ENCODE measurements at regions not wholly inside any gene's neighbourhood (a gene's known extent, or its start where the extent isn't known, plus 50 kb on each side); places are given as distances from the start of the nearest gene placed in this dataset.

GRCh38 chrX:98379134-98379533, 1495.4 kb downstream of the RPA4 start:
- TF ChIP-seq POLR2A (IDR thresholded peaks at IDR 0.05; ENCODE audit: low read depth, low read length) (no peak), EZH2 (IDR thresholded peaks at IDR 0.05; ENCODE audit: borderline replicate concordance, low read depth, low read length, severe bottlenecking) (no peak), POLR2AphosphoS5 (IDR thresholded peaks at IDR 0.05; ENCODE audit: insufficient read depth, low read depth, low read length) (no peak)
- TF ChIP-seq, protein P1, sequence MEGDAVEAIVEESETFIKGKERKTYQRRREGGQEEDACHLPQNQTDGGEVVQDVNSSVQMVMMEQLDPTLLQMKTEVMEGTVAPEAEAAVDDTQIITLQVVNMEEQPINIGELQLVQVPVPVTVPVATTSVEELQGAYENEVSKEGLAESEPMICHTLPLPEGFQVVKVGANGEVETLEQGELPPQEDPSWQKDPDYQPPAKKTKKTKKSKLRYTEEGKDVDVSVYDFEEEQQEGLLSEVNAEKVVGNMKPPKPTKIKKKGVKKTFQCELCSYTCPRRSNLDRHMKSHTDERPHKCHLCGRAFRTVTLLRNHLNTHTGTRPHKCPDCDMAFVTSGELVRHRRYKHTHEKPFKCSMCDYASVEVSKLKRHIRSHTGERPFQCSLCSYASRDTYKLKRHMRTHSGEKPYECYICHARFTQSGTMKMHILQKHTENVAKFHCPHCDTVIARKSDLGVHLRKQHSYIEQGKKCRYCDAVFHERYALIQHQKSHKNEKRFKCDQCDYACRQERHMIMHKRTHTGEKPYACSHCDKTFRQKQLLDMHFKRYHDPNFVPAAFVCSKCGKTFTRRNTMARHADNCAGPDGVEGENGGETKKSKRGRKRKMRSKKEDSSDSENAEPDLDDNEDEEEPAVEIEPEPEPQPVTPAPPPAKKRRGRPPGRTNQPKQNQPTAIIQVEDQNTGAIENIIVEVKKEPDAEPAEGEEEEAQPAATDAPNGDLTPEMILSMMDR (IDR thresholded peaks at IDR 0.05; ENCODE audit: extremely low read depth in 1 of 2, insufficient read depth in 1 of 2, low read depth in 1 of 2, low read length in 2 of 2), result no peak
